ENCODE measurements at regions not wholly inside any gene's neighbourhood (a gene's known extent, or its start where the extent isn't known, plus 50 kb on each side); places are given as distances from the start of the nearest gene placed in this dataset.

GRCh38 chr1:194338241-194338948 is 1152.0 kb upstream of the B3GALT2 start:
- Mint-ChIP-seq H3K36me3 (no peaks in the 10 kb centered on the region), H3K9me3 (no peaks in the 10 kb centered on the region), H3K27ac (peak overlapping the region in 1 of 2 donors; percentile 77)
- peak in 1 of 2 donors; percentile 18 for DNase-seq (ENCODE audit: low spot score in 2 of 2)
- ATAC-seq: peak in 1 of 2 donors; percentile 87

GRCh38 chr1:194333240-194333639 is 1146.8 kb upstream of the B3GALT2 start:
- no peaks in the 10 kb centered on the region for H3K9me3 Mint-ChIP-seq
- no peaks in the 10 kb centered on the region for H3K36me3 Mint-ChIP-seq
- DNase-seq (ENCODE audit: low spot score in 2 of 2) (no peak), ATAC-seq (no peak)
- no peak overlapping the region for H3K27ac Mint-ChIP-seq

- Mint-ChIP-seq H3K36me3 (no peaks in the 10 kb centered on the region), H3K9me3 (no peaks in the 10 kb centered on the region), H3K27ac (no peak overlapping the region)
- DNase-seq (ENCODE audit: low spot score in 2 of 2) (no peak), ATAC-seq (peak in 1 of 2 donors; percentile 46)
Measured at GRCh38 chr1:194331758-194332157, 1145.3 kb upstream of the B3GALT2 start.

GRCh38 chr1:194322751-194323150 is 1136.3 kb upstream of the B3GALT2 start:
- no peak for ATAC-seq
- Mint-ChIP-seq H3K9me3 (no peaks in the 10 kb centered on the region), H3K36me3 (no peaks in the 10 kb centered on the region), H3K27ac (no peak overlapping the region)
- DNase-seq (ENCODE audit: low spot score in 2 of 2): no peak

GRCh38 chr1:194318790-194319280 is 1132.4 kb upstream of the B3GALT2 start:
- Mint-ChIP-seq H3K27ac (no peak overlapping the region), H3K9me3 (no peaks in the 10 kb centered on the region), H3K36me3 (peaks cover 0 to 11% of the 10 kb centered on the region in 2 donors)
- no peak for DNase-seq (ENCODE audit: low spot score in 2 of 2)
- ATAC-seq: no peak

GRCh38 chr1:194309697-194310096 is 1123.3 kb upstream of the B3GALT2 start:
- peaks cover 0 to 5% of the 10 kb centered on the region in 2 donors for H3K36me3 Mint-ChIP-seq
- no peak overlapping the region for H3K27ac Mint-ChIP-seq
- H3K9me3 Mint-ChIP-seq: no peaks in the 10 kb centered on the region
- ATAC-seq (no peak), DNase-seq (ENCODE audit: low spot score in 2 of 2) (no peak)

GRCh38 chr1:194309269-194309668 is 1122.9 kb upstream of the B3GALT2 start:
- DNase-seq (ENCODE audit: low spot score in 2 of 2) (no peak), ATAC-seq (no peak)
- Mint-ChIP-seq H3K27ac (no peak overlapping the region), H3K36me3 (peaks cover 0 to under 1% of the 10 kb centered on the region in 2 donors), H3K9me3 (no peaks in the 10 kb centered on the region)

- Mint-ChIP-seq H3K27ac (no peak overlapping the region), H3K36me3 (no peaks in the 10 kb centered on the region), H3K9me3 (no peaks in the 10 kb centered on the region)
- DNase-seq (ENCODE audit: low spot score in 2 of 2): no peak
- no peak for ATAC-seq
Measured at GRCh38 chr1:194300776-194301175, 1114.4 kb upstream of the B3GALT2 start.

GRCh38 chr1:194300340-194300739 is 1113.9 kb upstream of the B3GALT2 start:
- Mint-ChIP-seq H3K36me3 (no peaks in the 10 kb centered on the region), H3K27ac (no peak overlapping the region), H3K9me3 (no peaks in the 10 kb centered on the region)
- DNase-seq (ENCODE audit: low spot score in 2 of 2) (no peak), ATAC-seq (no peak)

GRCh38 chr1:194298007-194298598 is 1111.7 kb upstream of the B3GALT2 start:
- Mint-ChIP-seq H3K9me3 (no peaks in the 10 kb centered on the region), H3K36me3 (no peaks in the 10 kb centered on the region), H3K27ac (peak overlapping the region; percentile 45 to 60)
- DNase-seq (ENCODE audit: low spot score in 2 of 2): no peak
- peak; percentile 57 to 64 for ATAC-seq

- ATAC-seq (no peak), DNase-seq (ENCODE audit: low spot score in 2 of 2) (no peak)
- Mint-ChIP-seq H3K36me3 (no peaks in the 10 kb centered on the region), H3K9me3 (no peaks in the 10 kb centered on the region), H3K27ac (no peak overlapping the region)
Measured at GRCh38 chr1:194297094-194297493, 1110.7 kb upstream of the B3GALT2 start.

GRCh38 chr1:194296201-194296600 is 1109.8 kb upstream of the B3GALT2 start:
- Mint-ChIP-seq H3K9me3 (no peaks in the 10 kb centered on the region), H3K36me3 (no peaks in the 10 kb centered on the region), H3K27ac (no peak overlapping the region)
- DNase-seq (ENCODE audit: low spot score in 2 of 2) (no peak), ATAC-seq (peak in 1 of 2 donors; percentile 33)

- DNase-seq (ENCODE audit: low spot score in 2 of 2) (peak in 1 of 2 donors; percentile 23), ATAC-seq (peak; percentile 81 to 82)
- no peaks in the 10 kb centered on the region for H3K36me3 Mint-ChIP-seq
- H3K9me3 Mint-ChIP-seq: no peaks in the 10 kb centered on the region
- H3K27ac Mint-ChIP-seq: no peak overlapping the region
Measured at GRCh38 chr1:194295685-194296084, 1109.3 kb upstream of the B3GALT2 start.

GRCh38 chr1:194293851-194294405 is 1107.5 kb upstream of the B3GALT2 start:
- Mint-ChIP-seq H3K36me3 (no peaks in the 10 kb centered on the region), H3K27ac (no peak overlapping the region), H3K9me3 (no peaks in the 10 kb centered on the region)
- DNase-seq (ENCODE audit: low spot score in 2 of 2): no peak
- no peak for ATAC-seq

- ATAC-seq: no peak
- no peak overlapping the region for H3K27ac Mint-ChIP-seq
- DNase-seq (ENCODE audit: low spot score in 2 of 2): no peak
- H3K9me3 Mint-ChIP-seq: no peaks in the 10 kb centered on the region
- H3K36me3 Mint-ChIP-seq: no peaks in the 10 kb centered on the region
Measured at GRCh38 chr1:194292966-194293365, 1106.6 kb upstream of the B3GALT2 start.

GRCh38 chr1:194289569-194290266 is 1103.3 kb upstream of the B3GALT2 start:
- Mint-ChIP-seq H3K9me3 (no peaks in the 10 kb centered on the region), H3K36me3 (no peaks in the 10 kb centered on the region), H3K27ac (no peak overlapping the region)
- ATAC-seq: peak; percentile 95 to 99
- peak in 1 of 2 donors; percentile 36 for DNase-seq (ENCODE audit: low spot score in 2 of 2)

- peaks cover 0 to under 1% of the 10 kb centered on the region in 2 donors for H3K36me3 Mint-ChIP-seq
- ATAC-seq: no peak
- H3K27ac Mint-ChIP-seq: no peak overlapping the region
- H3K9me3 Mint-ChIP-seq: peaks cover 0 to under 1% of the 10 kb centered on the region in 2 donors
- no peak for DNase-seq (ENCODE audit: low spot score in 2 of 2)
Measured at GRCh38 chr1:194288238-194288637, 1101.8 kb upstream of the B3GALT2 start.

Data from activated naive CD4-positive, alpha-beta T cell treated with anti-CD3 and anti-CD28 coated beads, Interleukin-2, amount 50 U/mL, for 72 hours (primary cell).